SU-DHL-6 (cell line): ENCODE measurements at regions not wholly inside any gene's neighbourhood (a gene's known extent, or its start where the extent isn't known, plus 50 kb on each side); places are given as distances from the start of the nearest gene placed in this dataset.

Source experiments
- H2AFZ ChIP-seq: fragments of 200-600 bp; sonication (generic); 2 replicates; pipeline ENCODE4 v1.6.1; 2014; ENCODE audit warnings: low read depth, mild to moderate bottlenecking, moderate library complexity, mixed read lengths, antibody characterized with exemption, low read length; ENCODE audit not compliant: severe bottlenecking
- H3F3A ChIP-seq: fragments of 200-600 bp; shearing (Covaris generic); 2 replicates; pipeline ENCODE4 v1.6.0; 2016; ENCODE audit warnings: antibody characterized with exemption, mild to moderate bottlenecking; ENCODE audit not compliant: insufficient read depth
- H3K27ac ChIP-seq: fragments of 200-600 bp; sonication (generic); 2 replicates; pipeline ENCODE4 v1.5.1; 2016; ENCODE audit warnings: low read depth, mild to moderate bottlenecking, low read length, moderate library complexity, mixed read lengths
- H3K27me3 ChIP-seq: fragments of 200-600 bp; sonication (generic), shearing (Covaris generic); 2 replicates; pipeline ENCODE4 v1.6.0; 2014; ENCODE audit warnings: mild to moderate bottlenecking, low read length
- H3K36me3 ChIP-seq: fragments of 200-600 bp; sonication (generic); 2 replicates; pipeline ENCODE4 v1.6.1; 2014; ENCODE audit warnings: mild to moderate bottlenecking, low read length, mixed read lengths
- H3K4me2 ChIP-seq: fragments of 300-600, 200-600 bp; shearing (Covaris generic), sonication (generic); 2 replicates; pipeline ENCODE4 v1.6.0; 2014; ENCODE audit warnings: low read length, low read depth, mild to moderate bottlenecking; ENCODE audit not compliant: poor library complexity, severe bottlenecking
- H3K4me3 ChIP-seq: fragments of 200-600 bp; sonication (generic); 2 replicates; pipeline ENCODE4 v1.5.1; 2014; ENCODE audit warnings: antibody characterized with exemption, low read length, mild to moderate bottlenecking, mixed read lengths; ENCODE audit not compliant: insufficient read depth, poor library complexity, severe bottlenecking
- H3K79me2 ChIP-seq: fragments of 200-600 bp; sonication (generic); 2 replicates; pipeline ENCODE4 v1.6.1; 2014; ENCODE audit warnings: mild to moderate bottlenecking, low read length, moderate library complexity; ENCODE audit not compliant: insufficient read depth
- H3K9ac ChIP-seq: fragments of 200-600 bp; sonication (generic); 2 replicates; pipeline ENCODE4 v1.7.0; 2014; ENCODE audit warnings: mild to moderate bottlenecking, low read length
- H3K9me2 ChIP-seq: fragments of 200-600 bp; sonication (generic); replicated peaks from 2 replicates; pipeline ENCODE4 v1.6.1; 2014; ENCODE audit warnings: low read length; ENCODE audit not compliant: insufficient read depth
- H3K9me3 ChIP-seq: fragments of 200-600 bp; sonication (generic); 2 replicates; pipeline ENCODE4 v1.6.1; 2014; ENCODE audit warnings: low read length, mixed read lengths; ENCODE audit not compliant: insufficient read depth
- H4K20me1 ChIP-seq: fragments of 200-600 bp; sonication (generic); 2 replicates; pipeline ENCODE4 v1.6.1; 2014; ENCODE audit warnings: low read depth, mild to moderate bottlenecking, antibody characterized with exemption, low read length, moderate library complexity, mixed read lengths
- CTCF ChIP-seq: fragments of 200-600 bp; sonication (generic); IDR thresholded peaks from one replicate; pipeline ENCODE4 v1.5.1; 2017; ENCODE audit warnings: antibody characterized with exemption, mild to moderate bottlenecking, low read length, moderate library complexity; ENCODE audit not compliant: insufficient read depth, poor library complexity, severe bottlenecking
- EZH2phosphoT487 ChIP-seq: fragments of 200-600 bp; sonication (generic), shearing (Covaris generic); conservative IDR thresholded peaks from 2 replicates; pipeline ENCODE4 v1.6.1; 2018; ENCODE audit warnings: mild to moderate bottlenecking, antibody characterized with exemption, low read length, moderate library complexity, mixed read lengths

GRCh38 chr5:31114817-31115216 is 78.7 kb upstream of the CDH6 start:
- no peaks in the 10 kb centered on the region for H4K20me1 ChIP-seq
- H3K27me3 ChIP-seq, result no peaks in the 10 kb centered on the region
- H3K4me3 ChIP-seq, result no peak overlapping the region
- TF ChIP-seq CTCF, result no peak
- TF ChIP-seq EZH2phosphoT487, result no peak
- H3K36me3 ChIP-seq, result no peaks in the 10 kb centered on the region
- no peaks in the 10 kb centered on the region for H3F3A ChIP-seq
- no peak overlapping the region for H3K27ac ChIP-seq
- H3K9me3 ChIP-seq, result no peaks in the 10 kb centered on the region
- H3K79me2 ChIP-seq, result no peaks in the 10 kb centered on the region
- no peak overlapping the region for H3K9ac ChIP-seq
- H3K9me2 ChIP-seq, result no peaks in the 10 kb centered on the region
- no peak overlapping the region for H2AFZ ChIP-seq
- H3K4me2 ChIP-seq, result no peak overlapping the region

GRCh38 chr5:31113666-31114350 is 79.7 kb upstream of the CDH6 start:
- Histone ChIP-seq H3K79me2 (no peaks in the 10 kb centered on the region), H3K9ac (no peak overlapping the region), H3K9me2 (no peaks in the 10 kb centered on the region), H3K4me3 (no peak overlapping the region), H3K27ac (no peak overlapping the region), H3K27me3 (no peaks in the 10 kb centered on the region), H3K4me2 (no peak overlapping the region), H4K20me1 (no peaks in the 10 kb centered on the region), H2AFZ (no peak overlapping the region), H3K9me3 (no peaks in the 10 kb centered on the region), H3K36me3 (no peaks in the 10 kb centered on the region), H3F3A (no peaks in the 10 kb centered on the region)
- TF ChIP-seq EZH2phosphoT487, result no peak

- TF ChIP-seq EZH2phosphoT487 (no peak), CTCF (no peak)
- Histone ChIP-seq H3K4me2 (no peak overlapping the region), H3K36me3 (no peaks in the 10 kb centered on the region), H3K27me3 (no peaks in the 10 kb centered on the region), H3F3A (no peaks in the 10 kb centered on the region), H3K79me2 (no peaks in the 10 kb centered on the region), H3K4me3 (no peak overlapping the region), H3K27ac (no peak overlapping the region), H2AFZ (no peak overlapping the region), H3K9ac (no peak overlapping the region), H3K9me3 (no peaks in the 10 kb centered on the region), H4K20me1 (no peaks in the 10 kb centered on the region), H3K9me2 (no peaks in the 10 kb centered on the region)
These were observed 80.4 kb upstream of the CDH6 start for GRCh38 chr5:31113101-31113500.

- H3K79me2 ChIP-seq, result no peaks in the 10 kb centered on the region
- H3K9me3 ChIP-seq, result no peaks in the 10 kb centered on the region
- no peak overlapping the region for H3K4me2 ChIP-seq
- H3K36me3 ChIP-seq, result no peaks in the 10 kb centered on the region
- H3F3A ChIP-seq, result no peaks in the 10 kb centered on the region
- H3K4me3 ChIP-seq, result no peak overlapping the region
- no peak overlapping the region for H3K27ac ChIP-seq
- no peaks in the 10 kb centered on the region for H3K27me3 ChIP-seq
- H2AFZ ChIP-seq, result no peak overlapping the region
- no peaks in the 10 kb centered on the region for H3K9me2 ChIP-seq
- no peak for TF ChIP-seq EZH2phosphoT487
- TF ChIP-seq CTCF, result no peak
- no peaks in the 10 kb centered on the region for H4K20me1 ChIP-seq
- no peak overlapping the region for H3K9ac ChIP-seq
These were observed 86.4 kb upstream of the CDH6 start for GRCh38 chr5:31107091-31107518.
